ENCODE measurements at regions not wholly inside any gene's neighbourhood (a gene's known extent, or its start where the extent isn't known, plus 50 kb on each side); places are given as distances from the start of the nearest gene placed in this dataset.

- DNase-seq (ENCODE audit: low read depth) = no peak
- H3K4me3 ChIP-seq (ENCODE audit: low read length) = no peak overlapping the region
- no peak for TF ChIP-seq CTCF (conservative IDR thresholded peaks at IDR 0.05; ENCODE audit: low read length)
Measured at GRCh38 chr5:18098691-18099090, 464.4 kb downstream of the TAF11L14 start.

DNA sequence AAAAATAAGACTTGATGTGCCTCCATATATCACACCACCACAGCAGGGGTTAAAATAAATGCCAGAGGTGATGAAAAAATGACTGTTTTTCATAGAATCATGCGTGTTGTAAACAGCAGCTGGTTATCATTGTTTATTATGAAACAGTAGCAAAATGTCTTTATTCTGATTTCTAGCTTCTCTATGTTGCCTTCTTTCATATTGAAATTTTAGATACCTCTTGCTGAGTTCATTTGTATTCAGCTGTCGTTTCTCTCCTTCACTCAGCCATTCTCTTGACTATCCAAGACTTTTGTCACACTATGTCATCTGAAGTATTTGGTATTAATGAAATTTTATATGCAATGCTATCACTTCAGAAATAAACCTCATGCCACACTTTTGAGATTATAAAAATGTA lies 465.0 kb downstream of the TAF11L14 start:
- no peak for DNase-seq (ENCODE audit: low read depth)
- TF ChIP-seq CTCF (conservative IDR thresholded peaks at IDR 0.05; ENCODE audit: low read length) = no peak
- H3K4me3 ChIP-seq (ENCODE audit: low read length) = no peak overlapping the region

DNA sequence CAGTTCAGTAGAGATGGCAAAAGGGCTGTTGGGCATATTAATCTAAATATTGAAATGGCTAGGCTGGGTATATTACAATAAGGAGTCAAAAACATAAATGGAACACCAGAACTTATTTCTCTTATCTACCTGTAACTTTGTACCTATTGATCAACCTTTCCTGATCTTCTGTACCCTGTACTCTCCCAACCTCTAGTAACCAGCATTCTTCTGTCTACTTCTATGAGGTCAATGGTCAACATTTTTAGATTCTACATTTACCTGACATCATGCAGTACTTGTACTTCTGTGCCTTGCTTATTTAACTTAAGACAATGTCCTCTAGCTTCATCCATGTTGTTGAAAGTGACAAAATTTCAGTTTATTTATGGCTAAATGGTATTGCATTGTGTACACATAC lies 467.3 kb downstream of the TAF11L14 start:
- H3K4me3 ChIP-seq (ENCODE audit: low read length) = no peak overlapping the region
- no peak for TF ChIP-seq CTCF (conservative IDR thresholded peaks at IDR 0.05; ENCODE audit: low read length)
- DNase-seq (ENCODE audit: low read depth) = no peak

DNA sequence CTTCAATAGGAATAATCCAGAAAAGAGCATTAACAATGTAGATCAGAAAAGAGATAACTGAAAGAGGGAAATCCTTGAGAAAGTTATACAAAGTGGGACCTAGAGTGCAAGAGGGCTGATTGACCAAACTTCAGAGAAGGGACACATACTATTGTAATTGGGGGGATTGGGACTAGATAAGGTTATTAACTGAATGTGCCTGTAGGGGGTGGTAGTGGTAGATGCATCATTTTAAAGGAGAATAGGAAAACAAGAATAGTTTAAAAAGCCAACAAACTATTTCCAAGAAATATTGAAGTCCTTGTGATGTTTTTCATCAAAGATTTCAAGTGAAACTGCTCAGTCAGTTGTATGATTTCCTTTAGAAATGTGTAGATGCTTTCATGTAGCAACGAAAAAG lies 468.5 kb downstream of the TAF11L14 start:
- H3K4me3 ChIP-seq (ENCODE audit: low read length) = no peak overlapping the region
- no peak for TF ChIP-seq CTCF (conservative IDR thresholded peaks at IDR 0.05; ENCODE audit: low read length)

GRCh38 chr5:18105449-18105848 lies 471.2 kb downstream of the TAF11L14 start:
- no peak for TF ChIP-seq CTCF (conservative IDR thresholded peaks at IDR 0.05; ENCODE audit: low read length)
- no peak overlapping the region for H3K4me3 ChIP-seq (ENCODE audit: low read length)
- DNase-seq (ENCODE audit: low read depth) = no peak

More for the DNA sequence above, 468.5 kb downstream of the TAF11L14 start:
- DNase-seq (ENCODE audit: low read depth) = no peak

DNA sequence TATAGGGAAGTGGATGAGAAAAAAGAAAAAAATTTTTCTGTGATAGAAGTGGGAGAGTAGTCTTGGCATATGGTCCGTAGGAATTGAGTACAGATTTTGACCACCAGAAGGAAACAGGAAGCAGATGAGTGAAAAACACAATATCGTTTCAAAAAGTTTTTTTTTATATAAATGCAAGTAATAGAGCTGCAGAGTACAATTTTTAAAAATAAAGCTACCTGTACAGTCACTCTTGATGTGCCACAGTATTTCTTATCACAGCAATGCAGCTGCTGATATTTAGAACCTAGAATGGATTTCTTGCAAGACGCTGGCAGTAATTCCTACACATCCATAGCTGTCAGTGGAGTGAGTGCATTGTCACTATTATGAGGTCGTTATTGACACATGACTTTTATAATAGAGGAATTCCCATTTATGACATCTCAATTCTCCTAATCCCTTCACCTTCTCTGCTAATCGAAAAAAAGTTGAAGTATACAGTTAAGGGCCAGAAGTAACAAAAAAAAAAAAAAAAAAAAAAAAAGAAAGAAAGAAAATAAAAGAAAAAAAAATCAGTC lies 477.7 kb downstream of the TAF11L14 start:
- no peak overlapping the region for H3K4me3 ChIP-seq (ENCODE audit: low read length)
- no peak for TF ChIP-seq CTCF (conservative IDR thresholded peaks at IDR 0.05; ENCODE audit: low read length)
- no peak for DNase-seq (ENCODE audit: low read depth)

- TF ChIP-seq CTCF (conservative IDR thresholded peaks at IDR 0.05; ENCODE audit: low read length) = peak; percentile 27
- DNase-seq (ENCODE audit: low read depth) = peak; percentile 5
- no peak overlapping the region for H3K4me3 ChIP-seq (ENCODE audit: low read length)
Measured at GRCh38 chr5:18113721-18114120, 479.5 kb downstream of the TAF11L14 start.

Data from AG10803 (cell line).